ENCODE measurements at regions not wholly inside any gene's neighbourhood (a gene's known extent, or its start where the extent isn't known, plus 50 kb on each side); places are given as distances from the start of the nearest gene placed in this dataset.

DNA sequence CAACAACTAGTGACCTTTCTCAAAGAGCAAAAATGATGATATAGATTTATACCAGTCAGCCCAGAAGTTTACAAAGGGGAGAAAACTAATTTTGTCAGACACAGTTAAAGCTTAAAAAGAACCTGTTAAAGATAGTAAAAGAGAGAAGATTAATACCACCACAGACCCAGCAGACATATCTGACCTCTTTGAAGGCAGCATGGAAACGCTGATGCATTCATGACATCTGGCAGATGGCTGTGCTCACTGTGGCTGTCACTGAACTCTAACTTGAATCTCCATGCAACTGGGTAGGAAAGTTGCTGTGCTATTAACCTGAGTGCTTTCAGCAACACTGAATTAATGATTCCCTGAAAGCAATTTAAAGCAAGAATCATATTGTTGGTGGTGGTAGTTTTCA lies 159.8 kb upstream of the PRDM1 start:
- H3K27me3 Mint-ChIP-seq (ENCODE audit: insufficient read depth, low read depth, poor library complexity), result peaks cover 3% of the 10 kb centered on the region
- H3K4me3 Mint-ChIP-seq, result no peak overlapping the region
- no peak for ATAC-seq
- Histone ChIP-seq H3K79me2 (replicated peaks; ENCODE audit: insufficient read depth) (no peaks in the 10 kb centered on the region), H3K9me2 (ENCODE audit: insufficient read depth) (no peaks in the 10 kb centered on the region), H3K27me3 (ENCODE audit: insufficient read depth) (no peaks in the 10 kb centered on the region), H3K27ac (ENCODE audit: low read depth) (no peak overlapping the region), H3F3A (replicated peaks; ENCODE audit: low read depth) (no peaks in the 10 kb centered on the region), H3K4me2 (no peak overlapping the region), H3K36me3 (ENCODE audit: insufficient read depth) (no peaks in the 10 kb centered on the region), H4K20me1 (replicated peaks; ENCODE audit: insufficient read depth) (no peaks in the 10 kb centered on the region), H3K4me1 (ENCODE audit: insufficient read depth) (no peaks in the 10 kb centered on the region), H3K4me3 (no peak overlapping the region), H2AFZ (no peak overlapping the region)
- no peak for DNase-seq (ENCODE audit: low spot score)
- no peaks in the 10 kb centered on the region for H3K36me3 Mint-ChIP-seq (ENCODE audit: low read depth)
- H3K4me1 Mint-ChIP-seq, result no peaks in the 10 kb centered on the region
- no peaks in the 10 kb centered on the region; the same call in 2 of the 3 replicates for H3K9me3 Mint-ChIP-seq
- TF ChIP-seq, protein P1, sequence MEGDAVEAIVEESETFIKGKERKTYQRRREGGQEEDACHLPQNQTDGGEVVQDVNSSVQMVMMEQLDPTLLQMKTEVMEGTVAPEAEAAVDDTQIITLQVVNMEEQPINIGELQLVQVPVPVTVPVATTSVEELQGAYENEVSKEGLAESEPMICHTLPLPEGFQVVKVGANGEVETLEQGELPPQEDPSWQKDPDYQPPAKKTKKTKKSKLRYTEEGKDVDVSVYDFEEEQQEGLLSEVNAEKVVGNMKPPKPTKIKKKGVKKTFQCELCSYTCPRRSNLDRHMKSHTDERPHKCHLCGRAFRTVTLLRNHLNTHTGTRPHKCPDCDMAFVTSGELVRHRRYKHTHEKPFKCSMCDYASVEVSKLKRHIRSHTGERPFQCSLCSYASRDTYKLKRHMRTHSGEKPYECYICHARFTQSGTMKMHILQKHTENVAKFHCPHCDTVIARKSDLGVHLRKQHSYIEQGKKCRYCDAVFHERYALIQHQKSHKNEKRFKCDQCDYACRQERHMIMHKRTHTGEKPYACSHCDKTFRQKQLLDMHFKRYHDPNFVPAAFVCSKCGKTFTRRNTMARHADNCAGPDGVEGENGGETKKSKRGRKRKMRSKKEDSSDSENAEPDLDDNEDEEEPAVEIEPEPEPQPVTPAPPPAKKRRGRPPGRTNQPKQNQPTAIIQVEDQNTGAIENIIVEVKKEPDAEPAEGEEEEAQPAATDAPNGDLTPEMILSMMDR (conservative IDR thresholded peaks at IDR 0.05; ENCODE audit: low read depth in 2 of 2), result no peak
- TF ChIP-seq ZNF114 (CRISPR knock-in tag; IDR thresholded peaks at IDR 0.05) (no peak), ZNF331 (CRISPR knock-in tag; IDR thresholded peaks at IDR 0.05; ENCODE audit: low read depth) (no peak), NANOG (IDR thresholded peaks at IDR 0.05; ENCODE audit: borderline replicate concordance) (no peak), POLR2AphosphoS5 (IDR thresholded peaks at IDR 0.05; ENCODE audit: low read depth) (no peak), JUNB (IDR thresholded peaks at IDR 0.05; ENCODE audit: unreplicated experiment) (no peak), EZH2phosphoT487 (IDR thresholded peaks at IDR 0.05; ENCODE audit: unreplicated experiment) (no peak), CREB1 (CRISPR knock-in tag; IDR thresholded peaks at IDR 0.05; ENCODE audit: low read depth) (no peak), EZH2 (IDR thresholded peaks at IDR 0.05; ENCODE audit: low read depth, unreplicated experiment) (no peak), STAT1 (IDR thresholded peaks at IDR 0.05; ENCODE audit: unreplicated experiment) (no peak)
- TF ChIP-seq, protein P2, sequence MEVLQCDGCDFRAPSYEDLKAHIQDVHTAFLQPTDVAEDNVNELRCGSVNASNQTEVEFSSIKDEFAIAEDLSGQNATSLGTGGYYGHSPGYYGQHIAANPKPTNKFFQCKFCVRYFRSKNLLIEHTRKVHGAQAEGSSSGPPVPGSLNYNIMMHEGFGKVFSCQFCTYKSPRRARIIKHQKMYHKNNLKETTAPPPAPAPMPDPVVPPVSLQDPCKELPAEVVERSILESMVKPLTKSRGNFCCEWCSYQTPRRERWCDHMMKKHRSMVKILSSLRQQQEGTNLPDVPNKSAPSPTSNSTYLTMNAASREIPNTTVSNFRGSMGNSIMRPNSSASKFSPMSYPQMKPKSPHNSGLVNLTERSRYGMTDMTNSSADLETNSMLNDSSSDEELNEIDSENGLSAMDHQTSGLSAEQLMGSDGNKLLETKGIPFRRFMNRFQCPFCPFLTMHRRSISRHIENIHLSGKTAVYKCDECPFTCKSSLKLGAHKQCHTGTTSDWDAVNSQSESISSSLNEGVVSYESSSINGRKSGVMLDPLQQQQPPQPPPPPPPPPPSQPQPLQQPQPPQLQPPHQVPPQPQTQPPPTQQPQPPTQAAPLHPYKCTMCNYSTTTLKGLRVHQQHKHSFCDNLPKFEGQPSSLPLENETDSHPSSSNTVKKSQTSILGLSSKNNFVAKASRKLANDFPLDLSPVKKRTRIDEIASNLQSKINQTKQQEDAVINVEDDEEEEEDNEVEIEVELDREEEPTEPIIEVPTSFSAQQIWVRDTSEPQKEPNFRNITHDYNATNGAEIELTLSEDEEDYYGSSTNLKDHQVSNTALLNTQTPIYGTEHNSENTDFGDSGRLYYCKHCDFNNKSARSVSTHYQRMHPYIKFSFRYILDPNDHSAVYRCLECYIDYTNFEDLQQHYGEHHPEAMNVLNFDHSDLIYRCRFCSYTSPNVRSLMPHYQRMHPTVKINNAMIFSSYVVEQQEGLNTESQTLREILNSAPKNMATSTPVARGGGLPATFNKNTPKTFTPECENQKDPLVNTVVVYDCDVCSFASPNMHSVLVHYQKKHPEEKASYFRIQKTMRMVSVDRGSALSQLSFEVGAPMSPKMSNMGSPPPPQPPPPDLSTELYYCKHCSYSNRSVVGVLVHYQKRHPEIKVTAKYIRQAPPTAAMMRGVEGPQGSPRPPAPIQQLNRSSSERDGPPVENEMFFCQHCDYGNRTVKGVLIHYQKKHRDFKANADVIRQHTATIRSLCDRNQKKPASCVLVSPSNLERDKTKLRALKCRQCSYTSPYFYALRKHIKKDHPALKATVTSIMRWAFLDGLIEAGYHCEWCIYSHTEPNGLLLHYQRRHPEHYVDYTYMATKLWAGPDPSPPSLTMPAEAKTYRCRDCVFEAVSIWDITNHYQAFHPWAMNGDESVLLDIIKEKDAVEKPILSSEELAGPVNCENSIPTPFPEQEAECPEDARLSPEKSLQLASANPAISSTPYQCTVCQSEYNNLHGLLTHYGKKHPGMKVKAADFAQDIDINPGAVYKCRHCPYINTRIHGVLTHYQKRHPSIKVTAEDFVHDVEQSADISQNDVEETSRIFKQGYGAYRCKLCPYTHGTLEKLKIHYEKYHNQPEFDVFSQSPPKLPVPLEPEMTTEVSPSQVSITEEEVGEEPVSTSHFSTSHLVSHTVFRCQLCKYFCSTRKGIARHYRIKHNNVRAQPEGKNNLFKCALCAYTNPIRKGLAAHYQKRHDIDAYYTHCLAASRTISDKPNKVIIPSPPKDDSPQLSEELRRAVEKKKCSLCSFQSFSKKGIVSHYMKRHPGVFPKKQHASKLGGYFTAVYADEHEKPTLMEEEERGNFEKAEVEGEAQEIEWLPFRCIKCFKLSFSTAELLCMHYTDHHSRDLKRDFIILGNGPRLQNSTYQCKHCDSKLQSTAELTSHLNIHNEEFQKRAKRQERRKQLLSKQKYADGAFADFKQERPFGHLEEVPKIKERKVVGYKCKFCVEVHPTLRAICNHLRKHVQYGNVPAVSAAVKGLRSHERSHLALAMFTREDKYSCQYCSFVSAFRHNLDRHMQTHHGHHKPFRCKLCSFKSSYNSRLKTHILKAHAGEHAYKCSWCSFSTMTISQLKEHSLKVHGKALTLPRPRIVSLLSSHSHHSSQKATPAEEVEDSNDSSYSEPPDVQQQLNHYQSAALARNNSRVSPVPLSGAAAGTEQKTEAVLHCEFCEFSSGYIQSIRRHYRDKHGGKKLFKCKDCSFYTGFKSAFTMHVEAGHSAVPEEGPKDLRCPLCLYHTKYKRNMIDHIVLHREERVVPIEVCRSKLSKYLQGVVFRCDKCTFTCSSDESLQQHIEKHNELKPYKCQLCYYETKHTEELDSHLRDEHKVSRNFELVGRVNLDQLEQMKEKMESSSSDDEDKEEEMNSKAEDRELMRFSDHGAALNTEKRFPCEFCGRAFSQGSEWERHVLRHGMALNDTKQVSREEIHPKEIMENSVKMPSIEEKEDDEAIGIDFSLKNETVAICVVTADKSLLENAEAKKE (CRISPR knock-in tag; IDR thresholded peaks at IDR 0.05), result no peak
- TF ChIP-seq, protein P3, sequence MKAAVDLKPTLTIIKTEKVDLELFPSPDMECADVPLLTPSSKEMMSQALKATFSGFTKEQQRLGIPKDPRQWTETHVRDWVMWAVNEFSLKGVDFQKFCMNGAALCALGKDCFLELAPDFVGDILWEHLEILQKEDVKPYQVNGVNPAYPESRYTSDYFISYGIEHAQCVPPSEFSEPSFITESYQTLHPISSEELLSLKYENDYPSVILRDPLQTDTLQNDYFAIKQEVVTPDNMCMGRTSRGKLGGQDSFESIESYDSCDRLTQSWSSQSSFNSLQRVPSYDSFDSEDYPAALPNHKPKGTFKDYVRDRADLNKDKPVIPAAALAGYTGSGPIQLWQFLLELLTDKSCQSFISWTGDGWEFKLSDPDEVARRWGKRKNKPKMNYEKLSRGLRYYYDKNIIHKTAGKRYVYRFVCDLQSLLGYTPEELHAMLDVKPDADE (IDR thresholded peaks at IDR 0.05), result no peak
- TF ChIP-seq, protein P4, sequence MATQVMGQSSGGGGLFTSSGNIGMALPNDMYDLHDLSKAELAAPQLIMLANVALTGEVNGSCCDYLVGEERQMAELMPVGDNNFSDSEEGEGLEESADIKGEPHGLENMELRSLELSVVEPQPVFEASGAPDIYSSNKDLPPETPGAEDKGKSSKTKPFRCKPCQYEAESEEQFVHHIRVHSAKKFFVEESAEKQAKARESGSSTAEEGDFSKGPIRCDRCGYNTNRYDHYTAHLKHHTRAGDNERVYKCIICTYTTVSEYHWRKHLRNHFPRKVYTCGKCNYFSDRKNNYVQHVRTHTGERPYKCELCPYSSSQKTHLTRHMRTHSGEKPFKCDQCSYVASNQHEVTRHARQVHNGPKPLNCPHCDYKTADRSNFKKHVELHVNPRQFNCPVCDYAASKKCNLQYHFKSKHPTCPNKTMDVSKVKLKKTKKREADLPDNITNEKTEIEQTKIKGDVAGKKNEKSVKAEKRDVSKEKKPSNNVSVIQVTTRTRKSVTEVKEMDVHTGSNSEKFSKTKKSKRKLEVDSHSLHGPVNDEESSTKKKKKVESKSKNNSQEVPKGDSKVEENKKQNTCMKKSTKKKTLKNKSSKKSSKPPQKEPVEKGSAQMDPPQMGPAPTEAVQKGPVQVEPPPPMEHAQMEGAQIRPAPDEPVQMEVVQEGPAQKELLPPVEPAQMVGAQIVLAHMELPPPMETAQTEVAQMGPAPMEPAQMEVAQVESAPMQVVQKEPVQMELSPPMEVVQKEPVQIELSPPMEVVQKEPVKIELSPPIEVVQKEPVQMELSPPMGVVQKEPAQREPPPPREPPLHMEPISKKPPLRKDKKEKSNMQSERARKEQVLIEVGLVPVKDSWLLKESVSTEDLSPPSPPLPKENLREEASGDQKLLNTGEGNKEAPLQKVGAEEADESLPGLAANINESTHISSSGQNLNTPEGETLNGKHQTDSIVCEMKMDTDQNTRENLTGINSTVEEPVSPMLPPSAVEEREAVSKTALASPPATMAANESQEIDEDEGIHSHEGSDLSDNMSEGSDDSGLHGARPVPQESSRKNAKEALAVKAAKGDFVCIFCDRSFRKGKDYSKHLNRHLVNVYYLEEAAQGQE (IDR thresholded peaks at IDR 0.05; ENCODE audit: unreplicated experiment), result no peak
- H3K27ac Mint-ChIP-seq, result no peak overlapping the region
